H1 (cell line): ENCODE measurements at regions not wholly inside any gene's neighbourhood (a gene's known extent, or its start where the extent isn't known, plus 50 kb on each side); places are given as distances from the start of the nearest gene placed in this dataset.

Source experiments
- CHD7 ChIP-seq: fragments of 300-600 bp; sonication (generic); IDR thresholded peaks from 2 replicates; pipeline ENCODE4 v1.7.1; 2012; ENCODE audit warnings: low read length, moderate library complexity, mild to moderate bottlenecking, inconsistent platforms; ENCODE audit not compliant: insufficient replicate concordance
- CREB1 ChIP-seq: IDR thresholded peaks from 2 replicates; pipeline ENCODE4 v1.6.1; 2012; ENCODE audit warnings: inconsistent platforms
- EP300 ChIP-seq, 2 experiments: IDR thresholded peaks; 1 replicate in 1 of 2; 2 replicates in 1 of 2; pipeline ENCODE4 v1.6.1; 2011 to 2012; ENCODE audit warnings: low read depth in 2 of 2, low read length in 2 of 2, mild to moderate bottlenecking in 2 of 2, borderline replicate concordance in 1 of 2, inconsistent platforms in 1 of 2, moderate library complexity in 1 of 2
- JUND ChIP-seq: IDR thresholded peaks from 2 replicates; pipeline ENCODE4 v1.6.1; 2011; ENCODE audit warnings: mild to moderate bottlenecking, improper control_type of control experiment, low read length
- KDM4A ChIP-seq: IDR thresholded peaks from one replicate; pipeline ENCODE4 v1.7.1; 2012; ENCODE audit warnings: low read depth, mild to moderate bottlenecking, moderate library complexity, low read length, inconsistent platforms; ENCODE audit not compliant: severe bottlenecking
- RBBP5 ChIP-seq: IDR thresholded peaks from 2 replicates; pipeline ENCODE4 v1.7.1; 2012; ENCODE audit warnings: low read depth, mild to moderate bottlenecking, inconsistent platforms, low read length, moderate library complexity, borderline replicate concordance
- SIN3A ChIP-seq, 2 experiments: IDR thresholded peaks in 1 of 2; conservative IDR thresholded peaks in 1 of 2; 2 replicates each; pipeline ENCODE4 v1.6.1; 2011 to 2012; ENCODE audit warnings: low read length in 2 of 2, improper control_type of control experiment in 1 of 2, low read depth in 1 of 2, mild to moderate bottlenecking in 1 of 2
- TF ChIP-seq, protein P1 (sequence below): IDR thresholded peaks from 2 replicates; pipeline ENCODE4 v1.6.1; 2012; ENCODE audit warnings: low read length, inconsistent platforms

DNA sequence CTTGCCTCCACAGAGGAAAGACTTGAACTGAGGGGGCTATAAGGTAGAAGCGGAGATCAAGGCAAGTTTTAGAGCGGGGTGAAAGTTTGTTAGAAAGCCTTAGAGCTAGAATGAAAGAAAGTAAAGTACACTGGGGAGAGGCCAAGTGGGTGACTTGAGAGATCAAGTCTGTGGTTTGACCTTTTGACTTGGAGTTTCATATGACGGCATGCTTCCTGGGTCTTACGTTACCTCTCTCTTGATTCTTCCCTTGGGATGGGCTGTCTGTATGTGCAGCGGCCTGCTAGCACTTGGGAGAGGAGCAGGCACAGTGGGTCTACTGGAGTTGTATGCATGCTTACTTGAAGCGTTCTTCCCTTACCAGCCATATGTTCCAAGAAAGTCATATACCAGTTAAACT, 1768.5 kb downstream of the PCDH9 start (continued):
- TF ChIP-seq CHD7 (no peak), SIN3A (conservative IDR thresholded peaks at IDR 0.05 in 1 of 2, IDR thresholded peaks at IDR 0.05 in 1 of 2; ENCODE audit: low read depth in 1 of 2, low read length in 2 of 2) (no peak), JUND (no peak), KDM4A (no peak), EP300 (IDR thresholded peaks at IDR 0.05; ENCODE audit: borderline replicate concordance in 1 of 2, low read depth in 2 of 2, low read length in 2 of 2) (no peak), CREB1 (no peak), RBBP5 (no peak)
- TF ChIP-seq, protein P1, sequence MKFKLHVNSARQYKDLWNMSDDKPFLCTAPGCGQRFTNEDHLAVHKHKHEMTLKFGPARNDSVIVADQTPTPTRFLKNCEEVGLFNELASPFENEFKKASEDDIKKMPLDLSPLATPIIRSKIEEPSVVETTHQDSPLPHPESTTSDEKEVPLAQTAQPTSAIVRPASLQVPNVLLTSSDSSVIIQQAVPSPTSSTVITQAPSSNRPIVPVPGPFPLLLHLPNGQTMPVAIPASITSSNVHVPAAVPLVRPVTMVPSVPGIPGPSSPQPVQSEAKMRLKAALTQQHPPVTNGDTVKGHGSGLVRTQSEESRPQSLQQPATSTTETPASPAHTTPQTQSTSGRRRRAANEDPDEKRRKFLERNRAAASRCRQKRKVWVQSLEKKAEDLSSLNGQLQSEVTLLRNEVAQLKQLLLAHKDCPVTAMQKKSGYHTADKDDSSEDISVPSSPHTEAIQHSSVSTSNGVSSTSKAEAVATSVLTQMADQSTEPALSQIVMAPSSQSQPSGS: no peak
